HEK293 (cell line): ENCODE measurements at regions not wholly inside any gene's neighbourhood (a gene's known extent, or its start where the extent isn't known, plus 50 kb on each side); places are given as distances from the start of the nearest gene placed in this dataset.

ENCODE experiments used
- CTCF ChIA-PET: fragments of 350-600 bp; formaldehyde crosslinking; extraction: SDS; loops from one replicate; lab custom pipeline; 2021; ENCODE audit warnings: antibody characterized with exemption; lab: Yijun Ruan, JAX
- POLR2A ChIA-PET: fragments of 300-600 bp; formaldehyde crosslinking; extraction: SDS; loops from one replicate; lab custom pipeline; 2020; ENCODE audit warnings: antibody characterized with exemption, inconsistent platforms; lab: Yijun Ruan, JAX
- H3K27ac ChIP-seq: fragments of 200-500 bp; sonication (Bioruptor generic); 2 replicates; pipeline ENCODE4 v1.5.1; 2014; ENCODE audit warnings: low read depth, low read length, control low read depth, inconsistent platforms; ENCODE audit errors: extremely low read depth
- H3K36me3 ChIP-seq, 2 experiments: fragments of 200-500 bp in 1 of 2; sonication (Bioruptor generic) in 1 of 2; 1 replicate in 1 of 2; 2 replicates in 1 of 2; pipeline ENCODE4 v1.5.1; 2014 to 2017; ENCODE audit warnings: inconsistent platforms in 2 of 2, low read length in 2 of 2; ENCODE audit not compliant: control insufficient read depth in 2 of 2, insufficient read depth in 1 of 2
- H3K4me1 ChIP-seq: fragments of 200-500 bp; sonication (Bioruptor generic); 2 replicates; pipeline ENCODE4 v1.5.1; 2014; ENCODE audit warnings: mild to moderate bottlenecking, low read length, inconsistent platforms; ENCODE audit not compliant: control insufficient read depth, insufficient read depth
- H3K4me3 ChIP-seq: 2 replicates; pipeline ENCODE4 v1.5.1; 2011; ENCODE audit warnings: low read depth, mild to moderate bottlenecking, control low read depth, low read length, moderate library complexity
- H3K9me3 ChIP-seq: fragments of 200-500 bp; sonication (Bioruptor generic); 2 replicates; pipeline ENCODE4 v1.5.1; 2014; ENCODE audit warnings: low read depth, low read length, inconsistent platforms; ENCODE audit not compliant: control insufficient read depth, insufficient read depth
- BCL11B ChIP-seq: fragments of 450-650 bp; formaldehyde crosslinking; IDR thresholded peaks from 2 replicates; pipeline ENCODE4 v1.5.1; 2016; ENCODE audit warnings: low read depth, missing biosample characterization, missing genetic modification characterization
- ELK4 ChIP-seq: IDR thresholded peaks from 2 replicates; pipeline ENCODE4 v1.6.1; 2011; ENCODE audit warnings: mild to moderate bottlenecking, low read depth, low read length, borderline replicate concordance
- GLI4 ChIP-seq: fragments of 450-650 bp; formaldehyde crosslinking; IDR thresholded peaks from 2 replicates; pipeline ENCODE4 v1.5.1; 2016; ENCODE audit warnings: missing biosample characterization, missing genetic modification characterization
- KLF17 ChIP-seq: fragments of 450-650 bp; formaldehyde crosslinking; IDR thresholded peaks from 2 replicates; pipeline ENCODE4 v1.5.1; 2016; ENCODE audit warnings: missing biosample characterization, missing genetic modification characterization
- KLF7 ChIP-seq: fragments of 450-650 bp; formaldehyde crosslinking; IDR thresholded peaks from 2 replicates; pipeline ENCODE4 v1.5.1; 2016; ENCODE audit warnings: missing biosample characterization, missing genetic modification characterization, borderline replicate concordance
- KLF9 ChIP-seq: fragments of 450-650 bp; formaldehyde crosslinking; IDR thresholded peaks from 2 replicates; pipeline ENCODE4 v1.5.1; 2016; ENCODE audit warnings: missing biosample characterization, missing genetic modification characterization, low read depth
- PRDM1 ChIP-seq: fragments of 450-650 bp; formaldehyde crosslinking; IDR thresholded peaks from 2 replicates; pipeline ENCODE4; 2016; ENCODE audit warnings: missing biosample characterization, missing genetic modification characterization
- ZBTB11 ChIP-seq: fragments of 450-650 bp; formaldehyde crosslinking; conservative IDR thresholded peaks from 2 replicates; pipeline ENCODE4 v1.5.1; 2016; ENCODE audit warnings: low read depth, missing biosample characterization, missing genetic modification characterization
- ZIC2 ChIP-seq: fragments of 450-650 bp; formaldehyde crosslinking; IDR thresholded peaks from 2 replicates; pipeline ENCODE4 v1.5.1; 2016; ENCODE audit warnings: missing biosample characterization, missing genetic modification characterization
- ZNF223 ChIP-seq: fragments of 450-650 bp; formaldehyde crosslinking; IDR thresholded peaks from 2 replicates; pipeline ENCODE4 v1.5.1; 2016; ENCODE audit warnings: missing biosample characterization, missing genetic modification characterization
- ZNF239 ChIP-seq: fragments of 450-650 bp; formaldehyde crosslinking; IDR thresholded peaks from 2 replicates; pipeline ENCODE4 v1.5.1; 2016; ENCODE audit warnings: missing biosample characterization, missing genetic modification characterization
- ZNF324 ChIP-seq: fragments of 450-650 bp; formaldehyde crosslinking; IDR thresholded peaks from 2 replicates; pipeline ENCODE4 v1.5.1; 2016; ENCODE audit warnings: missing biosample characterization, missing genetic modification characterization
- ZNF362 ChIP-seq: fragments of 450-650 bp; formaldehyde crosslinking; IDR thresholded peaks from 2 replicates; pipeline ENCODE4 v1.5.1; 2016; ENCODE audit warnings: missing biosample characterization, missing genetic modification characterization
- ZNF37A ChIP-seq: fragments of 450-650 bp; IDR thresholded peaks from 2 replicates; pipeline ENCODE4 v1.5.1; 2018; ENCODE audit warnings: missing biosample characterization, missing genetic modification characterization
- ZNF423 ChIP-seq: fragments of 450-650 bp; formaldehyde crosslinking; IDR thresholded peaks from 2 replicates; pipeline ENCODE4 v1.5.1; 2016; ENCODE audit warnings: missing biosample characterization, missing genetic modification characterization
- ZNF426 ChIP-seq: fragments of 450-650 bp; formaldehyde crosslinking; IDR thresholded peaks from 2 replicates; pipeline ENCODE4 v1.5.1; 2017; ENCODE audit warnings: missing biosample characterization, missing genetic modification characterization, mild to moderate bottlenecking, inconsistent platforms, moderate library complexity
- ZNF510 ChIP-seq: fragments of 450-650 bp; formaldehyde crosslinking; IDR thresholded peaks from 2 replicates; pipeline ENCODE4 v1.5.1; 2018; ENCODE audit warnings: mild to moderate bottlenecking, missing genetic modification characterization, missing biosample characterization; ENCODE audit not compliant: insufficient replicate concordance
- ZNF548 ChIP-seq: fragments of 450-650 bp; formaldehyde crosslinking; IDR thresholded peaks from 2 replicates; pipeline ENCODE4 v1.5.1; 2016; ENCODE audit warnings: missing biosample characterization, missing genetic modification characterization
- ZNF580 ChIP-seq: fragments of 450-650 bp; formaldehyde crosslinking; IDR thresholded peaks from 2 replicates; pipeline ENCODE4 v1.5.1; 2016; ENCODE audit warnings: missing biosample characterization, missing genetic modification characterization
- ZNF645 ChIP-seq: fragments of 450-650 bp; formaldehyde crosslinking; IDR thresholded peaks from 2 replicates; pipeline ENCODE4; 2016; ENCODE audit warnings: missing biosample characterization, missing genetic modification characterization
- ZNF707 ChIP-seq: fragments of 450-650 bp; formaldehyde crosslinking; IDR thresholded peaks from 2 replicates; pipeline ENCODE4 v1.5.1; 2016; ENCODE audit warnings: missing biosample characterization, missing genetic modification characterization
- TF ChIP-seq, protein P1 (sequence below): fragments of 450-650 bp; formaldehyde crosslinking; IDR thresholded peaks from 2 replicates; pipeline ENCODE4 v1.5.1; 2016; ENCODE audit warnings: missing biosample characterization, missing genetic modification characterization

DNA sequence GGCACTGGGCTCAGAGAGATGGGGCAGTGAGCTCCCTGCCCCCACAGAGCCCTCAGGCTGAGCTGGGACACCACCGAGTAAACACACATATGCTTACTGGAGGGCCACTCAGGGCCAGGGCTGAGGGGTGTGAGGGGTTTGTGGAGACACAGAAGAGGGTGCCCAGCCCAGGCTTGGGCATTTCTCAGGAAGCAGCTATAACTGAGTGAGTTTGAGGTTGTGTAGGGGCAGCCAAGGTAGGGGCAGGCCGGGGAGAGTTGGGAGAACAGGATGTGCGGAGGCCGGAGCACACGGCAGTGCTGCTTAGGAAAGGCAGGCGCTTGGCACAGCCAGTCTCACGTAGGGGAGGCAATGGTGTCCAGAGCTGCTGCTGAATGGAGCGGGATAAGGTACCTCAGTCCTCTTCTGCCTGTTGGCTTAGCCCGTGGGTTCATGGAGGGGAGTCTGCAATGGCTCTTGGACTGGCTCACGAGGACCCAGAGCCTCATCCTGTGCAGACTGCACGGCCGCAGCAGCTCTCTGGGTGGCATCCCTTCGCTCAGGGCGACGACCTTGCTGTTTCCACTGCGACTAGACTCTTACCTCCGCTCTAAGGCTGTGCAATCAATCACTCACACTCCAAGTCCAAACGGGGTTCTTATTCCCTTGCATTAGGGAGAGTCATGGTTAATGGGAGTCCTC, 466.1 kb upstream of the HS6ST1 start (continued):
- no peak for TF ChIP-seq KLF7 (tag by site-specific recombination)
- no peak for TF ChIP-seq ZNF426
- no peak for TF ChIP-seq ZNF548
- no peak for TF ChIP-seq ZNF223 (tag by site-specific recombination)
- TF ChIP-seq ZNF324 (tag by site-specific recombination): no peak
- TF ChIP-seq ZBTB11 (tag by site-specific recombination): no peak
- no peak for TF ChIP-seq BCL11B (tag by site-specific recombination)
- no peak for TF ChIP-seq ZNF510
- TF ChIP-seq GLI4 (tag by site-specific recombination): no peak
- TF ChIP-seq ELK4: no peak
- TF ChIP-seq ZNF580 (tag by site-specific recombination): no peak
- TF ChIP-seq, protein P1, sequence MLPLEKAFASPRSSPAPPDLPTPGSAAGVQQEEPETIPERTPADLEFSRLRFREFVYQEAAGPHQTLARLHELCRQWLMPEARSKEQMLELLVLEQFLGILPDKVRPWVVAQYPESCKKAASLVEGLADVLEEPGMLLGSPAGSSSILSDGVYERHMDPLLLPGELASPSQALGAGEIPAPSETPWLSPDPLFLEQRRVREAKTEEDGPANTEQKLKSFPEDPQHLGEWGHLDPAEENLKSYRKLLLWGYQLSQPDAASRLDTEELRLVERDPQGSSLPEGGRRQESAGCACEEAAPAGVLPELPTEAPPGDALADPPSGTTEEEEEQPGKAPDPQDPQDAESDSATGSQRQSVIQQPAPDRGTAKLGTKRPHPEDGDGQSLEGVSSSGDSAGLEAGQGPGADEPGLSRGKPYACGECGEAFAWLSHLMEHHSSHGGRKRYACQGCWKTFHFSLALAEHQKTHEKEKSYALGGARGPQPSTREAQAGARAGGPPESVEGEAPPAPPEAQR (tag by site-specific recombination): no peak
- TF ChIP-seq ZNF239 (tag by site-specific recombination): no peak

DNA sequence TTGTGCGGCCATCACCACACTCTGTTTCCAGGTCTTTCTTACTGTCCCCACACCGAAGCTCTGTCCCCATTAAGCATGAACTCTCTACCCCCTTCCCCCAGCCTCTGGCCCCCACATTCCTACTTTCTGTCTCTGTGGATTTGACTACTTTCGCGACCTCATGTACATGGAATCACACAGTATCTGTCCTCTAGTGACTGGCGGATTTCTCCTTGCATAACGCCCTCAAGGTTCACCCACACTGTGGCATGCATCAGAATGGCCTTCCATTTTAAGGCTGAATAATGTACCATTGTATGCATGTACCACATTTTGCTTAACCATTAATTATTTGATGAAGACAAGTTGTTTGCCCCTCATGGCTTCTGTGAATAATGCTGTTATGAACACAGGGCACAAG, 467.6 kb upstream of the HS6ST1 start:
- Histone ChIP-seq H3K4me3 (no peak overlapping the region), H3K36me3 (no peaks in the 10 kb centered on the region)
- POLR2A ChIA-PET: no interaction called here
- TF ChIP-seq PRDM1: no peak
- TF ChIP-seq, all 188 proteins: peak for 0
- no peaks in the 10 kb centered on the region for H3K9me3 ChIP-seq
- CTCF ChIA-PET: interaction anchor here (0.7 kb wide), 1 partner anchor 465 kb away, joined by 3 read pairs; no protein-coding TSS in a partner anchor
- no peaks in the 10 kb centered on the region for H3K4me1 ChIP-seq
- no peak overlapping the region for H3K27ac ChIP-seq

DNA sequence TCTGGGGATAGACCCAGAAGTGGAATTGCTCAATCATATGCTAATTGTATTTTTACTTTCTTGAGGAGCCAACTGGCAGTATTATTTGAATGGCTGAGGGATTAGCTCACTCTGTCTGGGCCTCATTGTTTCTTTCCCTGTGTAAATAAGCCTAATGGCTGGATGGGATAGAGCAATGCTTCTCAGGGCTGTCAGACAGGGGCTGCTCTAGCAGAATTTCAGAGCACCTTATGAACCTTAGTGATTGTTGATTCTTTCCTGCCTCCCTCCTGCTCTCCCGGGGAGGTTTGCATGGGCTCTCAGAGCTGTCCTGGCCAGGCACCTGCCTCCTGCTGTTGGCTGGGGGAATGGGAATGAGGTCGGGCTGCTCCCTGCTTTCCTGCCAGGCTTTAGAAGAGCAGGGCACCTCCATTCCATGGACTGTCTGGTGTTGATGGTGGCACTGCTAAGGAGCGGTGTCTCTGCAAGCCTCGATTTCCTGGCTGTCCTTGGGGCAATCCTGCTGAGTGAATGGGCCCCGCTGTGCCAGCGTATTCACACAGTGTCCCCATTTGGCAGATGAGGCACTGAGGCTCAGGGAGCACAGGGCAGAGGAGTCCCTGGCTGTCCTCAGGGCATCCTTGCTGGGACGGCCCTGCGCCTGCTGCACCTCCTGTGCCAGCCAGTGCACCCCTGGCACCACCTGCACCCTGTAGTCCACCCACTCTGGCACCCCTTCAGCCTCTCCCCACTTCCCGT, 468.2 kb upstream of the HS6ST1 start:
- Histone ChIP-seq H3K36me3 (no peaks in the 10 kb centered on the region), H3K9me3 (no peaks in the 10 kb centered on the region), H3K27ac (no peak overlapping the region), H3K4me1 (no peaks in the 10 kb centered on the region), H3K4me3 (no peak overlapping the region)
- POLR2A ChIA-PET: no interaction called here
- CTCF ChIA-PET: no interaction called here
- TF ChIP-seq ZNF645 (tag by site-specific recombination): no peak
- TF ChIP-seq ZNF707 (tag by site-specific recombination): no peak
- TF ChIP-seq ZIC2 (tag by site-specific recombination): no peak
- TF ChIP-seq ZNF423 (tag by site-specific recombination): no peak
- no peak for TF ChIP-seq KLF17 (tag by site-specific recombination)
- no peak for TF ChIP-seq ZNF362 (tag by site-specific recombination)
- TF ChIP-seq KLF9: no peak
- no peak for TF ChIP-seq ZNF37A (tag by site-specific recombination)
